ENCODE measurements at regions not wholly inside any gene's neighbourhood (a gene's known extent, or its start where the extent isn't known, plus 50 kb on each side); places are given as distances from the start of the nearest gene placed in this dataset.

DNA sequence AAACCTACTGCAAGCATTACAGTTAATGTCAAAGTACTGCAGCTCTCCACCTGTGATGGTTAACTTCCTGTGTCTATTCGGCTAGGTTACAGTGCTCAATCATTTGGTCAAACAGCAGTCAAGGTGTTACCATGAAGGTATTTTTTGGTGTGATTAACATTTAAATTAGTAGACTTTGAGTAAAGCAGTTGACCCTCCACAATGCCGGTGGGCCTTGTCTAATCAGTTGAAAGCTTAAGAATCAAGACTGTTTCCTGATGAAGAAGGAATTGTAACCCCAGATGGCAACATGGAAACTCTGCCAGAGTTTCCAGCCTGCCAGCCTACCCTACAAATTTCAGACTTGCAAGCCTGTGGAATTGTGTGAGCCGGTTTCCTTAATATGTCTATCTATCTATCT, 683.9 kb downstream of the BRD1 start:
- TF ChIP-seq, protein P1, sequence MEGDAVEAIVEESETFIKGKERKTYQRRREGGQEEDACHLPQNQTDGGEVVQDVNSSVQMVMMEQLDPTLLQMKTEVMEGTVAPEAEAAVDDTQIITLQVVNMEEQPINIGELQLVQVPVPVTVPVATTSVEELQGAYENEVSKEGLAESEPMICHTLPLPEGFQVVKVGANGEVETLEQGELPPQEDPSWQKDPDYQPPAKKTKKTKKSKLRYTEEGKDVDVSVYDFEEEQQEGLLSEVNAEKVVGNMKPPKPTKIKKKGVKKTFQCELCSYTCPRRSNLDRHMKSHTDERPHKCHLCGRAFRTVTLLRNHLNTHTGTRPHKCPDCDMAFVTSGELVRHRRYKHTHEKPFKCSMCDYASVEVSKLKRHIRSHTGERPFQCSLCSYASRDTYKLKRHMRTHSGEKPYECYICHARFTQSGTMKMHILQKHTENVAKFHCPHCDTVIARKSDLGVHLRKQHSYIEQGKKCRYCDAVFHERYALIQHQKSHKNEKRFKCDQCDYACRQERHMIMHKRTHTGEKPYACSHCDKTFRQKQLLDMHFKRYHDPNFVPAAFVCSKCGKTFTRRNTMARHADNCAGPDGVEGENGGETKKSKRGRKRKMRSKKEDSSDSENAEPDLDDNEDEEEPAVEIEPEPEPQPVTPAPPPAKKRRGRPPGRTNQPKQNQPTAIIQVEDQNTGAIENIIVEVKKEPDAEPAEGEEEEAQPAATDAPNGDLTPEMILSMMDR (conservative IDR thresholded peaks at IDR 0.05; ENCODE audit: low read depth in 2 of 2) = no peak
- TF ChIP-seq EZH2 (IDR thresholded peaks at IDR 0.05; ENCODE audit: low read depth, unreplicated experiment) (no peak), EZH2phosphoT487 (IDR thresholded peaks at IDR 0.05; ENCODE audit: unreplicated experiment) (no peak), POLR2AphosphoS5 (IDR thresholded peaks at IDR 0.05; ENCODE audit: low read depth) (no peak), JUNB (IDR thresholded peaks at IDR 0.05; ENCODE audit: unreplicated experiment) (no peak), REST (IDR thresholded peaks at IDR 0.05; ENCODE audit: unreplicated experiment) (no peak), CREB1 (CRISPR knock-in tag; IDR thresholded peaks at IDR 0.05; ENCODE audit: low read depth) (no peak), ZNF114 (CRISPR knock-in tag; IDR thresholded peaks at IDR 0.05) (no peak), STAT1 (IDR thresholded peaks at IDR 0.05; ENCODE audit: unreplicated experiment) (no peak), NANOG (IDR thresholded peaks at IDR 0.05; ENCODE audit: borderline replicate concordance) (no peak), ZNF331 (CRISPR knock-in tag; IDR thresholded peaks at IDR 0.05; ENCODE audit: low read depth) (no peak), ZNF462 (CRISPR knock-in tag; IDR thresholded peaks at IDR 0.05) (no peak)
- TF ChIP-seq, protein P2, sequence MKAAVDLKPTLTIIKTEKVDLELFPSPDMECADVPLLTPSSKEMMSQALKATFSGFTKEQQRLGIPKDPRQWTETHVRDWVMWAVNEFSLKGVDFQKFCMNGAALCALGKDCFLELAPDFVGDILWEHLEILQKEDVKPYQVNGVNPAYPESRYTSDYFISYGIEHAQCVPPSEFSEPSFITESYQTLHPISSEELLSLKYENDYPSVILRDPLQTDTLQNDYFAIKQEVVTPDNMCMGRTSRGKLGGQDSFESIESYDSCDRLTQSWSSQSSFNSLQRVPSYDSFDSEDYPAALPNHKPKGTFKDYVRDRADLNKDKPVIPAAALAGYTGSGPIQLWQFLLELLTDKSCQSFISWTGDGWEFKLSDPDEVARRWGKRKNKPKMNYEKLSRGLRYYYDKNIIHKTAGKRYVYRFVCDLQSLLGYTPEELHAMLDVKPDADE (IDR thresholded peaks at IDR 0.05) = no peak

Measured in GM23338 (cell line).